HFFc6 (cell line): ENCODE measurements at regions not wholly inside any gene's neighbourhood (a gene's known extent, or its start where the extent isn't known, plus 50 kb on each side); places are given as distances from the start of the nearest gene placed in this dataset.

Experiments
- DNase-seq: peaks from one replicate; pipeline ENCODE4 v3.0.0-alpha.2; 2018
- H3K27ac Mint-ChIP-seq: 2 replicates; pipeline ENCODE4 v1.8.0; 2020; ENCODE audit warnings: mild to moderate bottlenecking, mixed read lengths
- H3K27me3 Mint-ChIP-seq: 2 replicates; pipeline ENCODE4 v1.8.0; 2021; ENCODE audit warnings: mild to moderate bottlenecking, moderate library complexity, mixed read lengths; ENCODE audit not compliant: insufficient read depth
- H3K36me3 Mint-ChIP-seq: 2 replicates; pipeline ENCODE4 v1.8.0; 2021; ENCODE audit warnings: low read depth, mixed read lengths
- H3K4me1 Mint-ChIP-seq: 2 replicates; pipeline ENCODE4 v1.8.0; 2020; ENCODE audit warnings: low read depth, mixed read lengths
- H3K4me3 Mint-ChIP-seq: 2 replicates; pipeline ENCODE4 v1.8.0; 2020; ENCODE audit warnings: mild to moderate bottlenecking, moderate library complexity, mixed read lengths
- H3K9me3 Mint-ChIP-seq: 2 replicates; pipeline ENCODE4 v1.8.0; 2020; ENCODE audit warnings: mild to moderate bottlenecking, mixed read lengths
- CTCF ChIP-seq: fragments of 200-600 bp; sonication (generic); IDR thresholded peaks from 2 replicates; pipeline ENCODE4 v1.5.0; 2021; ENCODE audit warnings: antibody characterized with exemption, mild to moderate bottlenecking

GRCh38 chr1:168933141-168933805 is 173.2 kb upstream of the ATP1B1 start:
- Mint-ChIP-seq H3K4me3 (no peak overlapping the region), H3K36me3 (no peaks in the 10 kb centered on the region), H3K4me1 (no peaks in the 10 kb centered on the region), H3K27ac (no peak overlapping the region), H3K27me3 (no peaks in the 10 kb centered on the region; the same call in 1 of the 2 replicates), H3K9me3 (0 out of 2 replicates have a peak, but pooled peaks cover 3% of the 10 kb centered on the region)
- no peak for DNase-seq
- TF ChIP-seq CTCF = no peak

- Mint-ChIP-seq H3K27ac (no peak overlapping the region), H3K9me3 (peaks cover 20% of the 10 kb centered on the region), H3K4me3 (no peak overlapping the region), H3K27me3 (no peaks in the 10 kb centered on the region; the same call in 1 of the 2 replicates), H3K4me1 (no peaks in the 10 kb centered on the region), H3K36me3 (no peaks in the 10 kb centered on the region)
- no peak for TF ChIP-seq CTCF
- DNase-seq = no peak
These were observed 167.2 kb upstream of the ATP1B1 start for GRCh38 chr1:168939110-168939946.

GRCh38 chr1:168939947-168940223 is 166.6 kb upstream of the ATP1B1 start:
- Mint-ChIP-seq H3K36me3 (no peaks in the 10 kb centered on the region), H3K4me1 (no peaks in the 10 kb centered on the region), H3K27me3 (no peaks in the 10 kb centered on the region; the same call in 1 of the 2 replicates), H3K4me3 (no peak overlapping the region), H3K9me3 (peaks cover 22% of the 10 kb centered on the region), H3K27ac (no peak overlapping the region)
- TF ChIP-seq CTCF = no peak
- DNase-seq = no peak

GRCh38 chr1:168941640-168942039 is 164.8 kb upstream of the ATP1B1 start:
- H3K9me3 Mint-ChIP-seq = peaks cover 25% of the 10 kb centered on the region
- no peak overlapping the region for H3K27ac Mint-ChIP-seq
- TF ChIP-seq CTCF = no peak
- no peaks in the 10 kb centered on the region for H3K36me3 Mint-ChIP-seq
- no peak for DNase-seq
- no peaks in the 10 kb centered on the region for H3K4me1 Mint-ChIP-seq
- no peak overlapping the region for H3K4me3 Mint-ChIP-seq
- H3K27me3 Mint-ChIP-seq = no peaks in the 10 kb centered on the region

GRCh38 chr1:168942165-168942564 is 164.3 kb upstream of the ATP1B1 start:
- Mint-ChIP-seq H3K9me3 (peaks cover 25% of the 10 kb centered on the region), H3K27ac (no peak overlapping the region), H3K36me3 (no peaks in the 10 kb centered on the region), H3K4me1 (no peaks in the 10 kb centered on the region), H3K4me3 (no peak overlapping the region), H3K27me3 (no peaks in the 10 kb centered on the region)
- DNase-seq = no peak
- no peak for TF ChIP-seq CTCF
